PC-9 (cell line): ENCODE measurements at regions not wholly inside any gene's neighbourhood (a gene's known extent, or its start where the extent isn't known, plus 50 kb on each side); places are given as distances from the start of the nearest gene placed in this dataset.
A peak's percentile ranks its signal among the peaks of the same experiment; 100 is the strongest.

Experiments used
- BruUV-seq: library from RNA; stranded (reverse); fragments of 400-500 nt; replicated peaks from 2 replicates; lab custom pipeline; 2021; lab: Mats Ljungman, UMichigan
- CTCF ChIA-PET: fragments of 300-600 bp; sonication (Branson Sonifier 250); formaldehyde crosslinking; loops from one replicate; lab custom pipeline; 2022; ENCODE audit warnings: antibody characterized with exemption; lab: Charles Lee
- POLR2A ChIA-PET: fragments of 300-600 bp; sonication (Branson Sonifier 250); formaldehyde crosslinking; loops from one replicate; lab custom pipeline; 2022; ENCODE audit warnings: antibody characterized with exemption; ENCODE audit not compliant: unreplicated experiment; lab: Charles Lee
- DNase-seq, 2 experiments: peaks; one replicate each; pipeline versions ENCODE4 v3.0.0 to v3.0.0-alpha.2; 2015 to 2022; ENCODE audit warnings: mixed read lengths in 1 of 2
- H2AFZ ChIP-seq: fragments of 200-600 bp; sonication (generic); 2 replicates; pipeline ENCODE4 v1.8.1; 2017; ENCODE audit warnings: antibody characterized with exemption
- H3F3A ChIP-seq: fragments of 200-600 bp; sonication (generic); 2 replicates; pipeline ENCODE4 v1.8.1; 2017; ENCODE audit warnings: antibody characterized with exemption, mild to moderate bottlenecking, low read depth; ENCODE audit not compliant: insufficient read depth
- H3K27ac ChIP-seq: fragments of 200-600 bp; sonication (generic); 2 replicates; pipeline ENCODE4 v1.6.1; 2016; ENCODE audit warnings: mixed run types
- H3K27me3 ChIP-seq: fragments of 200-600 bp; sonication (generic); 2 replicates; pipeline ENCODE4 v1.6.1; 2016; ENCODE audit warnings: low read depth, mixed run types; ENCODE audit not compliant: insufficient read depth
- H3K36me3 ChIP-seq: fragments of 200-600 bp; sonication (generic); 2 replicates; pipeline ENCODE4 v1.6.1; 2016; ENCODE audit warnings: low read depth, mixed run types
- H3K4me1 ChIP-seq: fragments of 200-600 bp; sonication (generic); replicated peaks from 2 replicates; pipeline ENCODE4 v1.6.1; 2016; ENCODE audit warnings: mixed run types; ENCODE audit not compliant: insufficient read depth
- H3K4me2 ChIP-seq: fragments of 200-600 bp; sonication (generic); 2 replicates; pipeline ENCODE4 v1.6.1; 2017; ENCODE audit warnings: mixed run types
- H3K4me3 ChIP-seq: fragments of 200-600 bp; sonication (generic); 2 replicates; pipeline ENCODE4 v1.6.1; 2016; ENCODE audit warnings: mixed run types
- H3K79me2 ChIP-seq: fragments of 200-600 bp; sonication (generic); 2 replicates; pipeline ENCODE4 v1.6.1; 2017; ENCODE audit warnings: low read depth, mixed run types
- H3K9me2 ChIP-seq: fragments of 200-600 bp; sonication (generic); 2 replicates; pipeline ENCODE4 v1.8.1; 2017; ENCODE audit warnings: mild to moderate bottlenecking; ENCODE audit not compliant: insufficient read depth
- H3K9me3 ChIP-seq: fragments of 200-600 bp; sonication (generic); 2 replicates; pipeline ENCODE4 v1.8.1; 2016; ENCODE audit warnings: low read depth; ENCODE audit not compliant: insufficient read depth
- H4K20me1 ChIP-seq: fragments of 200-600 bp; sonication (generic); 2 replicates; pipeline ENCODE4 v1.8.1; 2017; ENCODE audit not compliant: insufficient read depth
- EZH2 ChIP-seq: fragments of 200-600 bp; sonication (generic); IDR thresholded peaks from 2 replicates; pipeline ENCODE4 v1.8.0; 2017; ENCODE audit warnings: antibody characterized with exemption, low read depth
- intact Hi-C: fragments of 100-400 bp; cut with micrococcal nuclease; formaldehyde crosslinking; loops from one replicate; pipeline ENCODE4 v1.10.0; 2022; ENCODE audit not compliant: unreplicated experiment
- TF ChIP-seq, protein P1 (sequence below): fragments of 200-600 bp; sonication (generic); conservative IDR thresholded peaks from 2 replicates; pipeline ENCODE4 v1.6.1; 2017; ENCODE audit warnings: mixed run types, antibody characterized with exemption, mild to moderate bottlenecking, moderate library complexity

DNA sequence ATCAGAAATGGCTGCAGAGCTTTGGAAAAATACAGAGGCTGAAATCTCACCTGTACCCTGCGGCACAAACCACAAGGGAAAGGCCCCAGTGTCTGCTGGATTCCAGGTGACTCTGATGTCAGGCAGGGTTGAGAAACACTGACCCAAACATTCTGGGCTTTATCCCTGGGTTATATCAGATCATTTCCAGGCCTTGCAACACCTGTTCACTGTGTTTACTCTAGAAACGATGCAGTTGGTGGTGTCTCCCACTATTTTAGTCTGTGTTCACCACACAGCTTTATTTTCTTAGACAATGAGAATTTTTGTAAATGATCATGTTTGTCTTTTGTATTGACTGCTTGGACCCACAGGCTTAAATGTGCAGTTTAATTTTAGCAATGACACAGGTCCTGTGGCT lies 151.5 kb upstream of the SDK2 start:
- Histone ChIP-seq H3K36me3 (no peaks in the 10 kb centered on the region), H3K9me2 (no peaks in the 10 kb centered on the region), H3K9me3 (no peaks in the 10 kb centered on the region), H3K4me1 (no peaks in the 10 kb centered on the region), H3K4me2 (no peak overlapping the region), H3K79me2 (no peaks in the 10 kb centered on the region), H3F3A (no peaks in the 10 kb centered on the region), H4K20me1 (no peaks in the 10 kb centered on the region), H2AFZ (no peak overlapping the region), H3K27ac (no peak overlapping the region), H3K4me3 (no peak overlapping the region), H3K27me3 (peaks cover 59% of the 10 kb centered on the region)
- no TSS peak for BruUV-seq
- intact Hi-C loops, result no loop called here
- TF ChIP-seq, protein P1, sequence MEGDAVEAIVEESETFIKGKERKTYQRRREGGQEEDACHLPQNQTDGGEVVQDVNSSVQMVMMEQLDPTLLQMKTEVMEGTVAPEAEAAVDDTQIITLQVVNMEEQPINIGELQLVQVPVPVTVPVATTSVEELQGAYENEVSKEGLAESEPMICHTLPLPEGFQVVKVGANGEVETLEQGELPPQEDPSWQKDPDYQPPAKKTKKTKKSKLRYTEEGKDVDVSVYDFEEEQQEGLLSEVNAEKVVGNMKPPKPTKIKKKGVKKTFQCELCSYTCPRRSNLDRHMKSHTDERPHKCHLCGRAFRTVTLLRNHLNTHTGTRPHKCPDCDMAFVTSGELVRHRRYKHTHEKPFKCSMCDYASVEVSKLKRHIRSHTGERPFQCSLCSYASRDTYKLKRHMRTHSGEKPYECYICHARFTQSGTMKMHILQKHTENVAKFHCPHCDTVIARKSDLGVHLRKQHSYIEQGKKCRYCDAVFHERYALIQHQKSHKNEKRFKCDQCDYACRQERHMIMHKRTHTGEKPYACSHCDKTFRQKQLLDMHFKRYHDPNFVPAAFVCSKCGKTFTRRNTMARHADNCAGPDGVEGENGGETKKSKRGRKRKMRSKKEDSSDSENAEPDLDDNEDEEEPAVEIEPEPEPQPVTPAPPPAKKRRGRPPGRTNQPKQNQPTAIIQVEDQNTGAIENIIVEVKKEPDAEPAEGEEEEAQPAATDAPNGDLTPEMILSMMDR, result no peak
- TF ChIP-seq EZH2, result no peak
- peak in 1 of 2 experiments; percentile 63 for DNase-seq
- ChIA-PET CTCF (no interaction called here), POLR2A (no interaction called here)

DNA sequence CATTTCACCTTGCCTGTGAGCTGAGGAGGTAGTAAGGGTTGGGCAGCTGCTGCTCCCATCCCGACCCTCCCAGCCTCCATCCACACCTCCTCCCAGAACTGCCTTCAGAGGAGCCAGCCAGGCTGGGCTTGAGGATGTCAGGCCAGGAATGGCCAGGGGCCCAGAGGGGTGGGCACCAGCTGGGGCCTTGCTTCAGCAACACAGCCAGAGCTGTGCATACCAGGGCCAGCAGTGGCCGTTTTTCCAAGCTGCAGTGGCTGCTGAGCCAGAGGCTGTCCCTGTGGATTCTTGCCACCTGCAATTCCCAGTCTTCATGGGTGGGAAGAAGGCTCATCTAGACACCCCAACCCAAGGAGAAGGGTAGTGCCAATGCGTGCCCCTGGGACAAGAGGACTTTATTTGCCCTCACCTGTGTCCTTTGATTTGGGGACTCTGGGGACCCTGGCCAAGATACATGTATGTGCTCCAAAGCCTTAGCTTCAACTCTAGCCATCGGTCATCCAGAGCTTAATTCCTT lies 153.4 kb upstream of the SDK2 start:
- no peaks in the 10 kb centered on the region for H3K9me2 ChIP-seq
- H2AFZ ChIP-seq, result no peak overlapping the region
- H4K20me1 ChIP-seq, result no peaks in the 10 kb centered on the region
- H3K36me3 ChIP-seq, result no peaks in the 10 kb centered on the region
- no peak overlapping the region for H3K27ac ChIP-seq
- no peak overlapping the region for H3K4me2 ChIP-seq
- intact Hi-C loops, result no loop called here
- ChIA-PET CTCF (no interaction called here), POLR2A (no interaction called here)
- H3K4me3 ChIP-seq, result no peak overlapping the region
- no peak for TF ChIP-seq EZH2
- TF ChIP-seq, protein P1, result no peak
- H3K9me3 ChIP-seq, result no peaks in the 10 kb centered on the region
- peaks cover 52% of the 10 kb centered on the region for H3K27me3 ChIP-seq
- no TSS peak for BruUV-seq
- DNase-seq, result no peak
- H3F3A ChIP-seq, result no peaks in the 10 kb centered on the region
- no peaks in the 10 kb centered on the region for H3K4me1 ChIP-seq
- H3K79me2 ChIP-seq, result no peaks in the 10 kb centered on the region

DNA sequence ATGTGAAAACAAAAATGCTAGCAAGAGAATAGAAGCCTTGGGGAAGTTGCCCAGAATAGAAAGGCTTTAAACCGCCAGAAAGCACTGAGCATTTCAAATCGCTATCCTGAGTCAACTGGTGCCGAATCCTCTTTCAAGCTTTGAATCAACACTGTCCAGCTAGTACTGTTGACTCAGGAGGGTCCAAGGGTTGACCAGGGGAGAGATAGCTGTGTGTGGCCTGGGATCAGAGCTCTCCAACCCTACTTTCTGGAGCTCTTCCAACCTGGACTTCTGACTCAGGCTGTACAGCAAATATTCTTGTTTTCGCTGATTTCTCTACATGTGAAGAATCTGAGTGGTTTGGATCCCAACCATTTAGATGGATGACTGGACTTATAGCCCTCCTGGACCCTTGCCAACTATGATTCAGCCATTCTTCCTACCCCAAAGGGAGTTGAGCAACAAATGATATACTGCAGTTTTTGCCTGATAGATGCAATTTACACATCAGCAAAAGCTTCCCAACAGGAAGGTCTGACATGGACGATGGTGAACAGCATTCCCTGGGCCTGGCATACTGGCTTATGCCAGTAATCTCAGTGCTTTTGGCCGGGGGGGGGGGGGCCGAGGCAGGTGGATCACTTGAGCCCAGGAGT lies 154.0 kb upstream of the SDK2 start:
- ChIA-PET CTCF (no interaction called here), POLR2A (no interaction called here)
- Histone ChIP-seq H3K79me2 (no peaks in the 10 kb centered on the region), H2AFZ (no peak overlapping the region), H3K4me3 (no peak overlapping the region), H3K27me3 (peaks cover 48% of the 10 kb centered on the region), H4K20me1 (no peaks in the 10 kb centered on the region), H3F3A (no peaks in the 10 kb centered on the region), H3K27ac (no peak overlapping the region), H3K9me3 (no peaks in the 10 kb centered on the region), H3K4me2 (no peak overlapping the region), H3K9me2 (no peaks in the 10 kb centered on the region), H3K36me3 (no peaks in the 10 kb centered on the region), H3K4me1 (no peaks in the 10 kb centered on the region)
- DNase-seq, result peak in 1 of 2 experiments; percentile 59
- TF ChIP-seq, protein P1, result no peak
- TF ChIP-seq EZH2, result no peak
- BruUV-seq, result no TSS peak
- intact Hi-C loops, result no loop called here
